Esophagus muscularis mucosa (tissue), 4 donors: ENCODE measurements at regions not wholly inside any gene's neighbourhood (a gene's known extent, or its start where the extent isn't known, plus 50 kb on each side); places are given as distances from the start of the nearest gene placed in this dataset.

ENCODE experiments used
- CTCF ChIP-seq, 3 experiments: fragments of 200-600 bp in 2 of 3; fragments of 450-650 bp in 1 of 3; sonication (generic) in 2 of 3; IDR thresholded peaks; one replicate each; pipeline ENCODE4 v1.5.1; 2017 to 2019; ENCODE audit warnings: antibody characterized with exemption in 3 of 3, mild to moderate bottlenecking in 2 of 3, moderate library complexity in 1 of 3
- EP300 ChIP-seq: sonication (generic); formaldehyde crosslinking; IDR thresholded peaks from one replicate; pipeline ENCODE4 v1.6.1; 2017; ENCODE audit warnings: antibody characterized with exemption
- POLR2A ChIP-seq: fragments of 450-650 bp; IDR thresholded peaks from one replicate; pipeline ENCODE4 v1.6.1; 2017; ENCODE audit warnings: antibody characterized with exemption, moderate library complexity, mild to moderate bottlenecking, low read depth
- POLR2AphosphoS5 ChIP-seq, 2 donors: sonication (generic); formaldehyde crosslinking; IDR thresholded peaks; one replicate each; pipeline ENCODE4 v1.6.1; 2017; ENCODE audit warnings: antibody characterized with exemption in 2 of 2

DNA sequence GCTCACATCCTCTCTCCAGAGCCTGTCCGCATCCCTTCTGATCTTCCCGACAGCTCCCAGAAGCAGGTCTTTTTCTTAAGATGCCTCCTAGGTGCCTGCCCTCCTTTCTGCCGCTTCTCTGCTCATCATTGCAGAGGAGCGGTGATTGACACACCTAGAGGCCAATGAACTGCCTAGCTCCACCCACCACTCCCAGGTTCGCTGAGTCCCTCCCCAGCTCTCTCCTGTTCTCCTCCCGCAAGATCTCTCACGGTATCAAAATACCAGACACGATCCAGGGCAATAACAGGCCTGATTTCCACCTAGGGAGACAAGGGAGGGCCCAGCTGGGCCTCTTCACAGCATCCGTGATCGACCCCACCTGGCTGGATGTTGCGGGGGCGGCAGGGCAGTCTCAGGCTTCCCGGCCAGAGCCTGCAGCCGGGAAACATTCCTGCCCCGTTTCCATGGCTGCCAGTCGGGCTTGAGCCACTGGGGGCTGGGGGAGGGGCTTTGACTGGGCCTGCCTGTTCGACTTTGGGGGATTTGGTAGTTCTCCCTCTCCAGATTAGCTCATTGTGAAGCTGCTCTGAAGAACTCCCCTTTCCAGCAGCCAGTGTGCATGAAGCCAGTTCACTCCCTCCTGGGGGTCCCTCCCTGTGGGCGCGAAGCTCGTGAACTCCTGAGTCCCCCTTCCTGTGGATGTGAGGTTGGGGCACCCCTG, 373.5 kb downstream of the RPS24 start:
- TF ChIP-seq POLR2A (no peak), EP300 (no peak), POLR2AphosphoS5 (IDR thresholded peaks at IDR 0.05) (peak in 1 of 2 donors; percentile 30), CTCF (IDR thresholded peaks at IDR 0.05) (no peak)
